GM12878 (cell line): ENCODE measurements at regions not wholly inside any gene's neighbourhood (a gene's known extent, or its start where the extent isn't known, plus 50 kb on each side); places are given as distances from the start of the nearest gene placed in this dataset.

Source experiments
- ATAC-seq: fragments of 200-7000 bp; cut with Tn5 transposase; 3 replicates; pipeline ENCODE4 v1.9.1; 2020; ENCODE audit warnings: mild to moderate bottlenecking, moderate library complexity
- BruUV-seq: library from RNA; stranded (reverse); fragments of 400-500 nt; replicated peaks from 2 replicates; lab custom pipeline; 2021; lab: Mats Ljungman, UMichigan
- CTCF ChIA-PET: fragments of 300-600 bp; sonication (Branson Sonifier 250); formaldehyde crosslinking; extraction: SDS; loops from one replicate; lab custom pipeline; 2021; ENCODE audit warnings: inconsistent platforms; lab: Yijun Ruan, JAX
- POLR2A ChIA-PET: fragments of 350-600 bp; formaldehyde crosslinking; extraction: SDS; loops from one replicate; lab custom pipeline; 2021; ENCODE audit warnings: inconsistent platforms; lab: Charles Lee
- RAD21 ChIA-PET: fragments of 300-600 bp; sonication (Branson Sonifier 250); formaldehyde crosslinking; loops from one replicate; lab custom pipeline; 2023; ENCODE audit warnings: antibody characterized with exemption; ENCODE audit not compliant: unreplicated experiment; lab: Charles Lee
- SMC1A ChIA-PET: fragments of 300-600 bp; sonication (Branson Sonifier 250); formaldehyde crosslinking; loops from one replicate; lab custom pipeline; 2023; ENCODE audit not compliant: unreplicated experiment, uncharacterized antibody; lab: Charles Lee
- DNase-seq: peaks from one replicate; pipeline ENCODE4 v3.0.0-alpha.2; 2011; ENCODE audit warnings: low read depth, low spot score
- FAIRE-seq: peaks from 3 replicates; lab custom pipeline; 2011; peaks lifted over from hg19 to GRCh38; lab: Jason Lieb, UNC
- H2AFZ ChIP-seq: 2 replicates; pipeline ENCODE4 v1.6.0; 2011; ENCODE audit warnings: low read depth, low read length, control low read depth; ENCODE audit not compliant: control insufficient read depth
- H3K27ac ChIP-seq: 2 replicates; pipeline ENCODE4 v1.5.1; 2011; ENCODE audit warnings: control low read depth; ENCODE audit not compliant: control insufficient read depth, insufficient read depth
- H3K27me3 ChIP-seq, 2 experiments: replicated peaks in 1 of 2; 2 replicates each; pipeline versions ENCODE4 v1.6.0 to v1.6.1; 2011; ENCODE audit warnings: low read length in 1 of 2; ENCODE audit not compliant: control insufficient read depth in 2 of 2, insufficient read depth in 2 of 2
- H3K36me3 ChIP-seq, 2 experiments: 2 replicates each; pipeline ENCODE4 v1.5.1; 2011; ENCODE audit warnings: low read length in 1 of 2; ENCODE audit not compliant: control insufficient read depth in 2 of 2, insufficient read depth in 2 of 2
- H3K4me1 ChIP-seq: 2 replicates; pipeline ENCODE4 v1.6.1; 2011; ENCODE audit warnings: mild to moderate bottlenecking, low read length, moderate library complexity, mixed read lengths; ENCODE audit not compliant: control insufficient read depth, insufficient read depth
- H3K4me2 ChIP-seq: 2 replicates; pipeline ENCODE4 v1.6.0; 2011; ENCODE audit warnings: control low read depth; ENCODE audit not compliant: control insufficient read depth, insufficient read depth
- H3K4me3 ChIP-seq: fragments of 200-600 bp; sonication (generic); 2 replicates; pipeline ENCODE4 v1.5.1; 2016
- H3K79me2 ChIP-seq: 2 replicates; pipeline ENCODE4 v1.6.0; 2011; ENCODE audit warnings: low read length; ENCODE audit not compliant: control insufficient read depth, insufficient read depth
- H3K9ac ChIP-seq: 2 replicates; pipeline ENCODE4 v1.8.0; 2011; ENCODE audit warnings: low read length, control low read depth, mixed read lengths; ENCODE audit not compliant: control insufficient read depth, insufficient read depth
- H3K9me3 ChIP-seq: replicated peaks from 3 replicates; pipeline ENCODE4 v1.5.1; 2011; ENCODE audit warnings: mild to moderate bottlenecking, low read length; ENCODE audit not compliant: control insufficient read depth, insufficient read depth
- H4K20me1 ChIP-seq: 2 replicates; pipeline ENCODE4 v1.6.0; 2011; ENCODE audit not compliant: control insufficient read depth, insufficient read depth
- CBFB ChIP-seq: IDR thresholded peaks from 2 replicates; pipeline ENCODE4 v1.6.1; 2016; ENCODE audit warnings: antibody characterized with exemption, low read depth
- CHD4 ChIP-seq: fragments of 200-600 bp; sonication (generic); IDR thresholded peaks from 2 replicates; pipeline ENCODE4 v1.6.1; 2016; ENCODE audit warnings: mild to moderate bottlenecking
- MLLT1 ChIP-seq: fragments of 450-650 bp; IDR thresholded peaks from 2 replicates; pipeline ENCODE4 v1.6.1; 2016; ENCODE audit warnings: mild to moderate bottlenecking
- RBBP5 ChIP-seq: fragments of 200-600 bp; sonication (generic); conservative IDR thresholded peaks from 2 replicates; pipeline ENCODE4 v1.6.1; 2016
- RFX5 ChIP-seq: IDR thresholded peaks from 2 replicates; pipeline ENCODE4 v1.6.1; 2011; ENCODE audit warnings: low read depth, low read length, improper control_type of control experiment
- RUNX3 ChIP-seq: IDR thresholded peaks from 2 replicates; pipeline ENCODE4 v1.6.1; 2012; ENCODE audit warnings: low read length, inconsistent platforms
- SIN3A ChIP-seq: IDR thresholded peaks from 2 replicates; pipeline ENCODE4 v1.6.1; 2012; ENCODE audit warnings: low read depth, low read length, improper control_type of control experiment
- SIX5 ChIP-seq: IDR thresholded peaks from 2 replicates; pipeline ENCODE4 v1.6.1; 2011; ENCODE audit warnings: mild to moderate bottlenecking, low read depth, low read length, moderate library complexity; ENCODE audit not compliant: severe bottlenecking
- SKIL ChIP-seq: fragments of 450-650 bp; IDR thresholded peaks from 2 replicates; pipeline ENCODE4 v1.6.1; 2017; ENCODE audit warnings: mild to moderate bottlenecking, low read depth, inconsistent platforms; ENCODE audit not compliant: poor library complexity, severe bottlenecking
- SUPT20H ChIP-seq: IDR thresholded peaks from 2 replicates; pipeline ENCODE4 v1.6.1; 2011; ENCODE audit warnings: low read depth, mild to moderate bottlenecking, low read length, moderate library complexity, borderline replicate concordance; ENCODE audit not compliant: control insufficient read depth
- TBL1XR1 ChIP-seq: IDR thresholded peaks from 2 replicates; pipeline ENCODE4 v1.6.1; 2012; ENCODE audit warnings: low read depth, low read length, improper control_type of control experiment
- TCF12 ChIP-seq: IDR thresholded peaks from 2 replicates; pipeline ENCODE4 v1.6.1; 2011; ENCODE audit warnings: low read depth, mild to moderate bottlenecking, low read length
- YY1 ChIP-seq: IDR thresholded peaks from 2 replicates; pipeline ENCODE4 v1.6.1; 2011; ENCODE audit warnings: low read depth, mild to moderate bottlenecking, low read length
- ZBED1 ChIP-seq: IDR thresholded peaks from 2 replicates; pipeline ENCODE4 v1.6.1; 2016; ENCODE audit warnings: borderline replicate concordance
- ZNF217 ChIP-seq: fragments of 450-650 bp; IDR thresholded peaks from 2 replicates; pipeline ENCODE4 v1.6.1; 2017; ENCODE audit warnings: antibody characterized with exemption, mild to moderate bottlenecking
- ZNF274 ChIP-seq: IDR thresholded peaks from one replicate; pipeline ENCODE4 v1.8.0; 2011; ENCODE audit not compliant: insufficient read length, insufficient read depth
- WGBS: methylation state at CpG from one replicate; pipeline ENCODE4 v1.1.6; 2016; ENCODE audit warnings: low lambda C conversion rate; ENCODE audit not compliant: insufficient replicate concordance, insufficient coverage; ENCODE audit errors: missing lambda C conversion rate; 5-methylcytosine and 5-hydroxymethylcytosine counted together
- in situ Hi-C: fragments of 300-500 bp; cut with MboI; formaldehyde crosslinking; loops from 9 replicates; pipeline ENCODE4 v1.14.3; 2018; ENCODE audit warnings: mixed read lengths
- intact Hi-C: fragments of 100-400 bp; cut with micrococcal nuclease; formaldehyde crosslinking; loops from one replicate; pipeline ENCODE4 v1.14.2; 2022; ENCODE audit not compliant: unreplicated experiment
- TF ChIP-seq, protein P1 (sequence below): IDR thresholded peaks from 2 replicates; pipeline ENCODE4 v1.6.1; 2012; ENCODE audit warnings: low read depth, low read length, improper control_type of control experiment

DNA sequence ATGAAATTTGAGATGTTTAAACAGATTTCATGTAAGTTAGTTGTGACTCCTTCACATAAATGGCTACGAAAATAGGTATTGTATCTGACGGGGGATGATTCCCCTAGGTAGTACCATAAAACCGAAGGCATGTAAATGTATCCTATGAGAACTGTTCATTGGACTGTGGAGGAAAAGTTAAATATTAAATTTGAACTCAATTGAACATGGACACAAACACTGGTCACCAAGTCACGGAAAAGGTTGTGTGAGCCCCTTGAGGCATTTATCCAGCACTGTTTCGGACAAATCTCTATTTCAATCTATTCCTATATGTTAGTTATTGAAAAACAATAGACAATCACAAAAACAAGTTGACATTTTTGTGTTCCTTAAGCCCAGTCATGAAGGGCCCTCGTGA, 1014.3 kb upstream of the NOVA1 start:
- no peak overlapping the region for H3K4me2 ChIP-seq
- H3K9me3 ChIP-seq: no peaks in the 10 kb centered on the region
- H3K27ac ChIP-seq: no peak overlapping the region
- H3K4me1 ChIP-seq: no peaks in the 10 kb centered on the region
- DNase-seq (no peak), ATAC-seq (no peak), FAIRE-seq (no peak)
- WGBS: 21% methylated on average over 6 of the region's 6 CpGs
- no peaks in the 10 kb centered on the region for H3K79me2 ChIP-seq
- in situ Hi-C loops (no loop called here), intact Hi-C loops (no loop called here)
- SMC1A ChIA-PET: no interaction called here
- CTCF ChIA-PET: no interaction called here
- RAD21 ChIA-PET: no interaction called here
- H4K20me1 ChIP-seq: no peaks in the 10 kb centered on the region
- H3K36me3 ChIP-seq: no peaks in the 10 kb centered on the region
- POLR2A ChIA-PET: no interaction called here
- H3K4me3 ChIP-seq: no peak overlapping the region
- BruUV-seq: no TSS peak
- no peaks in the 10 kb centered on the region for H3K27me3 ChIP-seq
- TF ChIP-seq SKIL (no peak), CHD4 (no peak), YY1 (no peak), ZBED1 (no peak), SIN3A (no peak), RUNX3 (no peak), CBFB (no peak), TCF12 (no peak)
- H2AFZ ChIP-seq: no peak overlapping the region
- H3K9ac ChIP-seq: no peak overlapping the region

DNA sequence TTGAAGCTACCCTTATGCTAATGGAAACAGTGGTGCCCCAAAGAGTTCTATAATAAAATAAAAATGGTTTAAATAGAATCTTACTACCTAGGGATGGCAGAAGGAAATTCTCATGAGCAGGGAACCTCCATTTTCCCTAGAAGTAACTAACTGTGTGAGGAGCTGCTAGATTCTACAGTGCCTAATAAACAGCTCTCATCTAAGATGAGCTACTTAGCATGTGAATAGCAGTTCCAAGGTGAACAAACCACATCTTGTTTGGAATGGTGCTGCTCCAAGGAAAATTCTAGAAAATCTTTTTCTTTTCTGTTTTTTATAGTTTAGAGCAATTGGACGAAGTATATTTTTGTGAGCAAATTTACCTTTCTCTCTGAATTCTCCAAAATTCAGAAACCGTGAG, 1015.3 kb upstream of the NOVA1 start:
- FAIRE-seq (no peak), DNase-seq (no peak), ATAC-seq (no peak)
- no peak overlapping the region for H2AFZ ChIP-seq
- H3K9me3 ChIP-seq: no peaks in the 10 kb centered on the region
- no peaks in the 10 kb centered on the region for H3K4me1 ChIP-seq
- H3K4me2 ChIP-seq: no peak overlapping the region
- ChIA-PET RAD21 (no interaction called here), SMC1A (no interaction called here), POLR2A (no interaction called here), CTCF (no interaction called here)
- no peaks in the 10 kb centered on the region for H3K79me2 ChIP-seq
- H4K20me1 ChIP-seq: no peaks in the 10 kb centered on the region
- no peak overlapping the region for H3K27ac ChIP-seq
- BruUV-seq: no TSS peak
- intact Hi-C loops (no loop called here), in situ Hi-C loops (no loop called here)
- H3K27me3 ChIP-seq: no peaks in the 10 kb centered on the region
- no peak overlapping the region for H3K4me3 ChIP-seq
- no peaks in the 10 kb centered on the region for H3K36me3 ChIP-seq
- H3K9ac ChIP-seq: no peak overlapping the region
- 2% methylated on average over 2 of the region's 2 CpGs for WGBS
- TF ChIP-seq RBBP5 (no peak), TBL1XR1 (no peak), SIX5 (no peak), RFX5 (no peak), TCF12 (no peak), ZNF274 (no peak), ZNF217 (no peak), SUPT20H (no peak), MLLT1 (no peak)
- TF ChIP-seq, protein P1, sequence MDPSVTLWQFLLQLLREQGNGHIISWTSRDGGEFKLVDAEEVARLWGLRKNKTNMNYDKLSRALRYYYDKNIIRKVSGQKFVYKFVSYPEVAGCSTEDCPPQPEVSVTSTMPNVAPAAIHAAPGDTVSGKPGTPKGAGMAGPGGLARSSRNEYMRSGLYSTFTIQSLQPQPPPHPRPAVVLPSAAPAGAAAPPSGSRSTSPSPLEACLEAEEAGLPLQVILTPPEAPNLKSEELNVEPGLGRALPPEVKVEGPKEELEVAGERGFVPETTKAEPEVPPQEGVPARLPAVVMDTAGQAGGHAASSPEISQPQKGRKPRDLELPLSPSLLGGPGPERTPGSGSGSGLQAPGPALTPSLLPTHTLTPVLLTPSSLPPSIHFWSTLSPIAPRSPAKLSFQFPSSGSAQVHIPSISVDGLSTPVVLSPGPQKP: no peak
